Sigmoid colon (tissue), 4 donors: ENCODE measurements at regions not wholly inside any gene's neighbourhood (a gene's known extent, or its start where the extent isn't known, plus 50 kb on each side); places are given as distances from the start of the nearest gene placed in this dataset.

Experiments used
- EP300 ChIP-seq, 4 donors: sonication (generic); formaldehyde crosslinking; IDR thresholded peaks; one replicate each; pipeline ENCODE4 v1.6.1; 2017; ENCODE audit warnings: antibody characterized with exemption in 4 of 4
- POLR2AphosphoS5 ChIP-seq, 4 donors: sonication (generic); formaldehyde crosslinking; IDR thresholded peaks; one replicate each; pipeline ENCODE4 v1.6.1; 2017; ENCODE audit warnings: antibody characterized with exemption in 4 of 4
- TF ChIP-seq, protein P1 (sequence below), 4 experiments: fragments of 450-650 bp in 3 of 4; fragments of 200-600 bp in 1 of 4; IDR thresholded peaks; one replicate each; pipeline ENCODE4 v1.5.1; 2016 to 2019; ENCODE audit warnings: antibody characterized with exemption in 4 of 4, mild to moderate bottlenecking in 3 of 4, moderate library complexity in 2 of 4

DNA sequence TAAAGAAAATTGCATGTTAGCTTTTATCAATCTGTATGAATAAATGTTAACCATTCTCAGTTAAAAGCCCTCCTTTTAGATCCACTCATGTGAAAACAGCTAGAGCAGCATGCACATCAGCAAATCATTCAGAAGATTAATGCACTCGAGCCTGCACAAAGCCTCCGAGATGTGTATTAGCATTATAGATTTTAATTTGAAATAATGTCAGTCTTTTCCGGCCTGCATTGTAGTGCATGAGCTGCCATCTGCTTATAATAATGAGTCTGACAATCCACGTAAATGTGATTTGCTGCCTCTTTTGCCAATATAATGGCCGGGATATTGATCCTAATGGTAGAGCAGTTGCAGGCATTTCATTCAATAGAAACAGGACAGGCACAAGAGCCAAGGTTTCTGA, 585.1 kb downstream of the IRX1 start:
- TF ChIP-seq POLR2AphosphoS5 (IDR thresholded peaks at IDR 0.05) (no peak), EP300 (IDR thresholded peaks at IDR 0.05) (no peak)
- TF ChIP-seq, protein P1, sequence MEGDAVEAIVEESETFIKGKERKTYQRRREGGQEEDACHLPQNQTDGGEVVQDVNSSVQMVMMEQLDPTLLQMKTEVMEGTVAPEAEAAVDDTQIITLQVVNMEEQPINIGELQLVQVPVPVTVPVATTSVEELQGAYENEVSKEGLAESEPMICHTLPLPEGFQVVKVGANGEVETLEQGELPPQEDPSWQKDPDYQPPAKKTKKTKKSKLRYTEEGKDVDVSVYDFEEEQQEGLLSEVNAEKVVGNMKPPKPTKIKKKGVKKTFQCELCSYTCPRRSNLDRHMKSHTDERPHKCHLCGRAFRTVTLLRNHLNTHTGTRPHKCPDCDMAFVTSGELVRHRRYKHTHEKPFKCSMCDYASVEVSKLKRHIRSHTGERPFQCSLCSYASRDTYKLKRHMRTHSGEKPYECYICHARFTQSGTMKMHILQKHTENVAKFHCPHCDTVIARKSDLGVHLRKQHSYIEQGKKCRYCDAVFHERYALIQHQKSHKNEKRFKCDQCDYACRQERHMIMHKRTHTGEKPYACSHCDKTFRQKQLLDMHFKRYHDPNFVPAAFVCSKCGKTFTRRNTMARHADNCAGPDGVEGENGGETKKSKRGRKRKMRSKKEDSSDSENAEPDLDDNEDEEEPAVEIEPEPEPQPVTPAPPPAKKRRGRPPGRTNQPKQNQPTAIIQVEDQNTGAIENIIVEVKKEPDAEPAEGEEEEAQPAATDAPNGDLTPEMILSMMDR (IDR thresholded peaks at IDR 0.05): no peak
